HG03280 (cell line): ENCODE measurements at regions not wholly inside any gene's neighbourhood (a gene's known extent, or its start where the extent isn't known, plus 50 kb on each side); places are given as distances from the start of the nearest gene placed in this dataset.

Source experiments
- ATAC-seq: cut with Tn5 transposase; IDR thresholded peaks from one replicate; pipeline ENCODE4 v1.9.1; 2021; ENCODE audit warnings: mild to moderate bottlenecking, moderate library complexity; ENCODE audit not compliant: unreplicated experiment

DNA sequence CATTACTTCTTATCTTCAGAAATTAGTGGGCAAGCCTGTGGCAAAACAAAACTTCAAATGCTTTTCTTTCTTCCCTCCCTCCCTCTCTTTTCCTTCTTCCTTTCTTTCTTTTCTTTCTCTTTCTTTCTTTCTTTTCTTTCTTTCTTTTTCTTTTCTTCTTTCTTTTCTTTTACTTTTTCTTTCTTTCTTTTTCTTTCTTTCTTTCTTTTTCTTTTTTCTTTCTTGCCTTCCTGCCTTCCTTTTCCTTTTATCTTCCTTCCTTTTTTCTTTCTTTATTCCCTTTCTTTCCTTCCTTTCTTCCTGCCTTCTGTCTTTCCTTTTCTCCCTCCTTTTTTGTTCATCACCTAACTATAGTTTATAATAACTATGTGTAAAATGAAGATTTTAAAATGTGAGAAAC lies 295.1 kb downstream of the SMOC2 start:
- ATAC-seq = no peak

DNA sequence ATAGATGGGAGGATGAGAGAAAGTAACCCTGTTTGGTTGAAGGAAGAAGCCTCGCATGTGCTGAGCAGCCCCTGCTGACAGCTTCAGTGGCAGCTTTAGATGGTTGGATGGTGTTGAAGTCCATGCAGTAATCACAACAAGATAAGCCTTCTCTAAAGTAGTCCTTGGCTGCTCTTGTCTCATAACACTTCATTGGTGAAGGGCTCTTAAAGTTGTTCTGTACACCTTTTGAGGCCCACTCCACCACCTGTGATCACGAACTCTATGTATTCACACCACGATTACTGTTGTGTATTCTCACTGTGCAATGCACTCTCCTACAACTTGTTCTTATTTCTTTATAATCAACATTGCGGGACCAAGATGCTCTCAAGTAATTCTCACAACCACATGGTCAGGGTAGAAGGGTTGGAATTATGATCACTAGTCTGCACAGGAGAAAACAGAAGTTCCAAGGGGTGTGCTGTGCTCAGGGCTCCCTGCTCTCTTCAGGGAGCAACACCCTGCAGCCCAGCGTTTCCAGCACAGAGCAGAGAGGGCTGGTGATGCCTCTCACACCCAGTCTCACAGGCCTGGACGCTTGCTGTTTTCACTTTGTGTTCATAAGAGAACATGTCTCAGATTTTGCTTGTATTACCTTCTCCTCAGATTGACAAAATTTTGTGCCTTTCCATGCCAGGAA lies 294.4 kb downstream of the SMOC2 start:
- no peak for ATAC-seq

DNA sequence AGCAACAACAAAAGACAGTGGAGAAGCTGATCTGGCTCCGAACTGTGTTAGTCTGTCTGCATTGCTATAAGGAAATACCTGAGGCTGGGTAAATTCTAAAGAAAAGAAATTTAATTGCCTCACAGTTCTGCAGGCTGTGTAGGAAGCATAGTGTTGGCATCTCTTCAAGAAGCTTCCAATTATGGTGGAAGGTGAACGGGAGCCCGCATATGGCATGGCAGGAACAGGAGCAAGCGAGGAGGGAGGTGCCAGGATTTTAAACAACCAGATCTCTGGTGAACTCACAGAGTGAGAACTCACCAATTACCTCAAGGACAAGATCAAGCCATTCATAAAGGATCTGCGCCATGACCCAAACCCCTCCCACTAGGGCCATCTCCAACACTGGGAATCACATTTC lies 293.5 kb downstream of the SMOC2 start:
- ATAC-seq = no peak

DNA sequence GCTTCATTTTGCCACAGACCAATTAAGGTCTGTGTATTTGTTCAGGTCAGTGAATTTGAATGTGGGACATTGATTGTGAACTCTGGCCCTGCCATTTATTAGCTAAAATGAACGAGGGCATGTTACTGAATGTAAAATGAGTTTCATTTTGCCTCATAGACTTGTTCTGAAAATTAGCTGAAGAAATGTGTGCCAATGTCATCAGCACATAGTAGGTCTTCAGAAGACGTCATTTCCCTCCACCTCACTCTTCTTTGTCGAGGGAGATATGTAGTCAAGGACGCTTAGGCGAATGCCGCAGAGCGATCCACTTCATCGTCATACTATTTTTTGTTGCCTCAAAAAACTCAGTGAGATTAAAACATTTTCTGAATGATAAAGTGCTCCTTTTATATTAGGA lies 291.7 kb downstream of the SMOC2 start:
- ATAC-seq = no peak

DNA sequence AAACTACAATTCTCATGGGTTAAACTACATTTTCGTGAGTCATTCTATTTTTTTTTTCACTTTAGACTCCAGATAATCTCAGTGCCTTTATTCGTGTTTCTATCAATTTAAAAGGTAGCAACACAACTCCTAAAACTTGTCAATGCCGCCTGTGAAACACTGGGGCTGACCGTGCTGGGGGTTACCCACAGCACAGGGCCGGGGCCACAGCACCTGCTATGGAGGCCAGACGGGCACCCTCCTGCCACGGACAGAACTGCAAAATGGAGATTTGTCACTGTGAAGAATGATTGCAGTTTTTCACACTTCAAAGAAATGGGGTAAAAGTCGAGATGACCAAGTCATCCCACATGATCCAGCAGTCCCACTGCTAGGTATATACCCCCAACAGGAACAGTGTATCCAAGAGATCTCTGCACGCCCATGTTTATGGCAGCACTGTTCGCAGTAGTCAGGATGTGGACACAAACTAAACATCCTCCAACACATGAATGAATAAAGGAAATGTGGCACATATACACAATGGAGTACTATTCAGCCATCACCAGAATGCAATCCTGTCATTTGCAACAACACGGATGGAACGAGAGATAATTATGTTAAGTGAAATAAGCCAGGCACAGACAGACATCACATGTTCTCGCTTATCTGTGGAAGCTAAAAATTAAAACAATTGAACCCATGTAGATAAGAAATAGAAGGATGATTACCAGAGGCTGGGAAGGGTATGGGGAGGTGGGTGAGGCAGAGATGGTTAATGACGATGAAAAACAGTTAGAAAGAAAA lies 290.1 kb downstream of the SMOC2 start:
- no peak for ATAC-seq

DNA sequence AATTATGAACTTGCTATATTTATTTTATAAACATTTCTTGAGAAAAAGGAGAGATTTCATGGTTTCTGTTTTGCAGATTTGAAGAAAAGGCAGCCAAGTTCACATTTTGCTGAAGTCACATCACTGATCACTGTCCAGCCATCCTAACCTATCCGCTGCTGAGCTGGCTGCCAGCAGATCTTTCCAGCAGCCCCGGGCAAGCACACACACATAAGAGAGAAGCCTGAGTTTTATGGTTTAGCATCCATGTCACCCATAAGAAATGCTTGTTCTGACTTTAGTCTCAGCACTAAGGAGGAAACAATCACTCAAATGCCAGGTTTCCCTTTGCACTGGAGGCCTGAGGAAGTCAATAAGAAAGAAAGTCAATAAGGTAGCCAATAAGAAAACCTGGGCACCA lies 287.1 kb downstream of the SMOC2 start:
- no peak for ATAC-seq

DNA sequence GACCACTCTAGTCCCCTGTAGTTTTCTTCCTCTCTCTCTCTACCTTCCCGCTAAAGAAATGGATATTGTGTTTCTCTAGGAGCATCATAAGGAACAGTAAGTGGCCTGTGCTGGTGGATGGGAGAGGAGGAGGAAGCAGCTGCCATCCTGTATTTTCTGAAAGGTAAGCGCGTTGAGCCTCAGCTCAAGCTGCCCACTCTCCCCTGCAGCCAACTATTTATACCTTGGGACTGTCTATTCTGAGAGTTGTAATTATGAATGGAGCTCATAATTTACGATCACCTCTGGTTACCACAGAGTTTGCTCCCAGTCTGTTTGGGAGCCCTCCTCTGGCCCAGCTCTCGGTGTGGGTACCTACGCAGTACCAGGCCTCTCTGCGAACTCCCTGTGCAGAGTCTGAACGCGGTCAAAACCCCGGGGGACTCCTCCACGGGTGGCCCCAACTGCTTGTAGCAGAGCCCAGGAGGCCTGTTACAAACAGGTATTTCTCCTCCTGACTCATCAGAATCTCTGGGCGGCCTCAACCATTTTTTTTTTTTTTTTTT lies 285.4 kb downstream of the SMOC2 start:
- ATAC-seq = no peak

DNA sequence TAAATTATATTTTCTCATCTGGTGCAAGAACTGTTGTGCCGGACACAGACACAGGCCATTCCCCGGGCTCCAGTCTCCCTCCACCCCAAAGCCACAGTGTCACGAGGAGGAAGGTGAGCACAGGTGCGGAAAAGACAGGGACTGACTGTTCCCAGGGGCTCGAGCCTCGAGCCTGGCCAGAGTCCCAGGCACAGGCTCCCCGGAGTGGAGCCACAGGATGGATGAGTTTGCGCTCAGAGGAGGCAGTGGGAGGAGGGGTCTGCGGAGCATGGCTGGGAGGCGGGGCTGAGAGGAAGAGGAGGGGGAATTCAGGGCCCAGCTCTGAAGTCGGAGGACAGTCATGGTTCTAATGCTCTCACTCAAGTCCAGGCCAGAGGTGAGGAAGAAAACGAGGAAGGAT lies 284.8 kb downstream of the SMOC2 start:
- ATAC-seq = no peak

DNA sequence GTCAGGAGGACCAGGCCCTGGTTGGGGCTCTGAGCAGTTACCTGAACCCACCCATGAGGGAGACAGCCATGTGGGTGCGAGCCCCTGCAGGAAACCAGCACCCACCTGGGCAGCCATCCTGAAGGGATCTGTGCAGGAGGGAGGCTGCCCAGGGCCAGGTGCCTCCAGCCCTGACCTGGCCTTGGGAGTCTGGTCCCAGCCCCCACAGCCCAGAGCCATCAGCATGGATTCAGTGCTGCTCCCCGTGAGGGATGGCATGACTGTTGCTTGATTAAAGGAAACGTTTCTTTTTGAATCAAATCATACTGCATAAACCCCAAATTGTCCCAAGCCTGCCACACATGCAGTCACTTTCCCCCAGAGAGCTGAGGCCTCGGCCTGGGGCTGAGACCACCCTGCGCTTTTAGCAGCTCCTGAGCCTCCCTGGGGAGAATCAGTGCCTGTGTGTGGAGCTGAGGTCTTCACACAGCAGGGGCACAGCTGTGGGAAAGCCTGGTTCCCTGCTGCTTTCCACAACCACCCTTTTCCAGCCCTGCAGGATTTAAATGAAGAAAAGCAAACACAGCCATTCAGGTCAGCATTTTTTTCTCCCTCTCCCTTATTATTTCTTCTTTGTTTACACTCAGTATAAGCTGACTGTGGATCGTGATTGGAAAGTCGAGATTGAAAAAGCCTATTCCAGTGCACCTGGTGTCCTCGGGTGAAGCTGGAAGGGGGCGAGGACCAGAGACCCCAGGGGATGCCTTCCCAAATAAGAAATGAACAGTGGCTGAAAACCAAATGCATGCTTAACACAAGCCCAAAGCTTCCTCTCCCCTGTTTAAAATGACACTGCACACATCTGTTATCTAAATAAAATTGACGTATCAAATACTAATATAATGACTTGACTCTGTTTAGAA lies 283.9 kb downstream of the SMOC2 start:
- ATAC-seq = no peak

DNA sequence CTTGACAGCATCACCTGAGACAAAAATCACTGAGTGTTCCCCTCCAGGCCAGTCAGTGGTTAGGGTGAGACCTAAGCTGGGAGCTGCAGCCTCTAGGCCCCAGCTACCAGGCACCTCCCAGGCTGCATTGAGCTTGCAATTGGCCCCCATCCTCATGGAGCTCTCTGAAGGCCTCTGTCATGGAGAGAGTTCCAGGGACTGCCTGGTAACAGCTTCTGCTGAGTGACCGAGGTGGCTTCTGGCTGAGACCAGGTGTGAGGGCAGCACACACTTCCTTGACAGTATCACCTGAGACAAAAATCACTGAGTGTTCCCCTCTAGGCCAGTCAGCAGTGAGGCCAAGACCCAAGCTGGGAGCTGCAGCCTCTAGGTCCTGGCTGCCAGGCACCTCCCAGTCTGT lies 283.0 kb downstream of the SMOC2 start:
- no peak for ATAC-seq

DNA sequence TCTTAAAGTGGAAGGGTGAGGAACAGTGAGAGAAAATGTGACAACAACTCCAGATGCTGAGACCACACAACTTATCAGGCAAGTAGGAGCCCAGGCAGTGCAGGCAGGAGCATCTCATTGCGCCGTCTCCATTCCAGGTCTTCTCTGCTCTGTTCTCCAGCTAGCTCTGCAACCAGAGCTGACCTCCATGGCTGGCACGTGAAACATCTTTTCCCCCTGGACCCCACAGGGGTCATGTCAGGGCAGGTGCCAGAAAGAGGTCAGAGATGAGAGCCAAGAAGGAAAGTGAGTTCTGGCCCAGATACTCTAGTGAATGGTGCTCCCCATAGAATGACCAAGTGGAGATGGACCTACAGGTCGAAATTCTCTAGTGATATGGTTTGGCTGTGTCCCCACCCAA lies 281.4 kb downstream of the SMOC2 start:
- ATAC-seq = no peak

DNA sequence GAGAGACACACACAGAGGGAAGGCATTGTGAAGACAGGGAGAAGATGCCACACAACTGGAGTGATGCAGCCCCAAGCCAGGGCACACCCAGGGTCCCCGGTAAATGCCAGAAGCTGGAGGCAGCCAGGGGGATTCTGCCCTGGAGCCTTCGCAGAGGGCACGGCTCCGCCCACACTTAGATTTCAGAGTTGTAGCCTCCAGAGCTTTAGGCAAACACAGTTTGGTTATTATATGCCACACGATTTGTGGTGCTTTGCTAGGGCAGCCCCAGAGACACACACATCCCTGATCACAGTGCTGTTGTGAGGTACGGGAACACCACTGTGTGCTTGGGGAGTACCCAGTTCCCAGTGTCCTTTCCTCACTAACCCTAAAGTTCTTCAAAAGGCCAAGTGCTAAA lies 280.6 kb downstream of the SMOC2 start:
- ATAC-seq = no peak

DNA sequence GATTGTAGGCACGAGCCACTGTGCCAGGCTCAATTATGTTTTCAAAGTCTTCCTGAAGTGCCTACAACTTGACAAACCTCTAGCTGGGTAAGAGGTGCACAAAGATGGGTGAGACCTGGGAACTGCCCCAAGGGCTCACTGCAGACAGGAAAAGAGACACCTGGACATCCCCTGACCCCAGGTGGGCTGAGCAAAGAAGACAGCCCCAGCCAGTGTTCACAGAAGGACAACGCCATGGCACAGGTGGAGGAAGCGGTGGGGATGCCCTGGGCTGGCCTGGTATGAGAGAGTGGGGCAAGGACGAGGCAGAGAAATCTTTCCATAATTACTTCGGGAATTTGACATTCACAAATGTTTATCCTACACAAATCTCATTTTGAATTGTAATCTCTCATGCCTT lies 278.9 kb downstream of the SMOC2 start:
- no peak for ATAC-seq

DNA sequence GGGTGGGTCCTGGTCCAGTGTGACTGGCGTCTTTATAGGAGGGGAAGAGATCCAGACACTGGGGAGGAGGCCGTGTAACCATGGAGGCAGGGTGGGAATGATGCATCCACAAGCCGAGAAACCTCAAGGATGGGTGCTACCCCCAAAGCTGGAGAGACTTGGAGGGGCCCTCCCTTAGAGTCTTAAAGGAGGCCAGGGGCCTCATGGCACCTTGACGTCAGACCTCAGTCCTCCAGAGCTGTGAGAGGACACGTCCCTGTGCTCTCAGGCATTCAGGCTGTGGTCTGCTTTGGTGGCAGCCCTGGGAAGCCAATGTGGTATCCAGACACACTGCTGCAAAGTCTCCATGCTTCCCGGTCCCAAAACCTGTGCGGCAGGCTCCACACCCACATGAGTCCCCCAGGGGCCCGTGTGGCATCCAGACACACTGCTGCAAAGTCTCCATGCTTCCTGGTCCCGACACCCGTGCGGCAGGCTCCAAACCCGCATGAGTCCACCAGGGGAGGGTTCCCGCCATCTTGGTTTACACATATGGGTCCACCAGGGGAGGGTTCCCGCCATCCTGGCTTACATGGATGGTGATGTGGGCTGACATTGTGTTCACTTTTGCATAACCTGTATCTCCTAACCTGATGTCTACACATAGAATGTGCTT lies 278.0 kb downstream of the SMOC2 start:
- ATAC-seq = no peak
